Pons (tissue), 1 donor: ENCODE measurements at regions not wholly inside any gene's neighbourhood (a gene's known extent, or its start where the extent isn't known, plus 50 kb on each side); places are given as distances from the start of the nearest gene placed in this dataset.
"Not testable (repeated sequence)": the region's sequence is repeated elsewhere in the genome, so short reads cannot be mapped to it uniquely, and the experiment has no call there.

ENCODE experiments used
- DNase-seq: peaks from one replicate; pipeline ENCODE4 v3.0.0-alpha.2; 2016; ENCODE audit warnings: low spot score

DNA sequence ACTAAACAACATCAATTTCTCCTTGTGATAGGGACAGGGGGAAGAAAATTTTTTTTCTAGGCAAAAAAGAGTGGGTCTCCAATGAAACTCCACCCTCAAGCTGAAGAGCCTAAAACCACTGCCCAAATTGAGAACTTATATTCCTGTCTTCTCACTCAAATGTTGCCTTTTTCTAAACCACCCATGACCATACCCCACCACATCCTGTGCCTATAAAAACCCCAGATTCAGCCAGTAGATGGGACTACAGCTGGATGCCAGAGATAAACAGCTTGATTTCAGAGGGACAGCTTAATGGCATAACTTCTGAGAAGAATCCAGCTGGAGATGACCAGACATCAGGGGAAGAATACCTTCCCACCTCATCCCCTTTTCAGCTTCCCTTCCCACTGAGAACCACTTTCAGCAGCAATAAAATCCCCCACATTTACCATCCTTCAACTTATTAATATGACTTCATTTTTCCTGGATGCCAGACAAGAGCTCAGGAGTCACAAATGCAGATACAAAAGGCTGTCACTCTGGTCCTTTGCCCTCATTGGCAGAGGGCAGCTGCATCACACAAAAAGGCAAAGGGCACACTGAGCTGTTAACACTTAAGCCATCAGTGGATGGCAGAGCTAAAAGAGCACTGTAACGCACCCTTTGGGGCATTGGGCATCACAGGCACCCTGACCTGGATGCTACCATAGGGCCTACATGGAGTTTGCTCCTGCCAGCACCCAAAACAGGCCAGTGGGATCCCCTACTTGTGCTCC is 972.5 kb upstream of the CTNND2 start:
- DNase-seq, result no peak

DNA sequence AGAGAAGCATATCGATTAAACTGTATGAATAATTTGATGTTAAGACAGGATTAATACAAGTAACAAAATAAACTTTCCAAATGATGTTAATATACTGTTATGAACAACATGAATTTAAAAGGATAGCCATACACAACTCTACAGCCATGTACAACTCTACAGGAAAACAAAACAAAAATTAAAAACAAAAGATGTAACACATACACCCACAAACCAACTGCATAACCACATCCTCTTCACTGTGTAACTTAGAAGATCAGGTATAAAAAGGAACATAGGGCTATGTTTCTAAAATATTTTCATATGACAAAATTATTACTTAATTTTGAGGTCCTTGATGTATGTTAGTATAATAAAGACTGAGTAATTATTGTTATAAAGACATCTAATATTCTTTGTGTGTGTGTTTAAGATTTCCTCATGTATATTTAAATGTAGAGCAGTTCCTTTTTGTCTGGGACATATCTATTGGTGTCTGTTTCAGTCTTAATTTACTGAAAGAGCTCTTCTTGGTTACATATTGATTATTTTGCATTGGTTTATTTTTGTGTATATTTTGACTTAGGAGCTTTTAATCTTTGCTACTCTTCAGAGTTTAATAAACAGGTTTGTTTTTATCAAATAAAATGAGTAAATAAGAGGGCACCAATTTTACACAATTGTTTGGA is 966.8 kb upstream of the CTNND2 start:
- no peak for DNase-seq

DNA sequence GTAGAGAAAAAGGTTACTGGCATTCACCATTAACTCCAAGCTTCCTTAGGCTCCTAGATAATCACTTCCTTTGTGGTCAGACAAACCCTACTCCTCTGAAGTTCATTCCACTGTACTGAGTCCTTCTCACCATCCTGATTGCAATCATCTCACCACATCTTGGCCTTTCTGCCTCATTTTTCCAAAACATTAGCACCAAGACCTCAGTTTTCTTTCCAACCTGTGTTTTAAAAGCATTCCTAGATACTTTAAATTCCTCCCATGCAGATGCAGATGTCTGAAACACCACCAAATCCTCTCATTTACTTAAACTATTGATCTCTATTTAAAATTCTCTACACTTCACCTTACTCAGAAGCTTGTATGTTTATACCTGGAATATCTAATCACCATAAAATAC is 961.3 kb upstream of the CTNND2 start:
- DNase-seq, result no peak

DNA sequence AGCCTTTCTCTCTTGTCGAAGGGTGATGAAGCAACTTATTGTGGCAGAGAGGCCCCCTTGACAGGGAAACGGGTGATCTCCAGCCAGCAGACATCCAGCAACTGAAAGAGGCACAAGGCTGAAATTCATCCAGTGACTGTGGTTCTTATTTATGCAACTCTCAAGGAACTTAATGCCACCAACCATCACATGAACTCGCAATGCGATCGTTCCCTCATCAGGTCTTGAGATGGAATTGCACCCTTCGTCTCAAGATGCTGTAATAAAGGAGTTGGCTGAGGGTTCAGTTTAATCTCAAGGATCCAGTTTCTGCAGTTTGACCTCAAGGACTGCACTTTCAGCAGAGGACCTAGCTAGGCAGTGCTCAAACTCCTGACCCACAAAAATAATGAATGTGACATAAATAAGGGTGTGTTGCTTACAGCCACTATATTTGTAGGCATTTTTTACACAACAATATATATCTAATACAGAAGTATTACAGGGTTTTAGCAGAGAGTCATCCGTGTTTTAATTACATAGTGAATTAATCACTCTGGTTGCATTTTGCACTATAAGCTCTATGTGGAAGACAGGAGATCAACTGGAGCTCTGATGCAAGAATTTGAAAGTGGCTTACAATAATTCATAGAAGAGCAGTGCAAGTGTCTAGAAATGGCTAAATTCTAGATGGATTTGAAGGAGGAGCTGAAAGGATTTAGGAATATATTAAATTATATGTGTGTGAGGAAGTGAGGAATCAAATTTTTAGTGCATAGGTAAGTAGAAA is 957.8 kb upstream of the CTNND2 start:
- DNase-seq, result no peak

DNA sequence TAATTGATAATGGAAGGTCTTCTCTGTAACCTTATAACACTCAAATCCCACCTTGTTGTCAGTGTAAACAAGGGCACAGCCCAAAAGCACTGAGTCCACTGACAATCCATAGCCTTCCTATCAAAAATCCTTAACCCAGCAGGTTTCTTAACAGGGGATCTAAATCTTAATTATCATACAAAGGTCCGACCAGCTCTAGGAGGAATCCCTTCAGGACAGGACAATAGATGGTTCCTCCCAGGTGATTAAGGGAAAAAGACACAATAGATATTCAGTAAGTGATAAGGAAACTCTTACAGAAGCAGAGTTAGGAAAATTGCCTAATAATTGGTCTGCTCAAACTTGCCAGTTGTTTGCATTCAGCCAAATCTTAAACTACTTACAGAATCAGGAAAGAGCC is 951.9 kb upstream of the CTNND2 start:
- not testable (repeated sequence) for DNase-seq

DNA sequence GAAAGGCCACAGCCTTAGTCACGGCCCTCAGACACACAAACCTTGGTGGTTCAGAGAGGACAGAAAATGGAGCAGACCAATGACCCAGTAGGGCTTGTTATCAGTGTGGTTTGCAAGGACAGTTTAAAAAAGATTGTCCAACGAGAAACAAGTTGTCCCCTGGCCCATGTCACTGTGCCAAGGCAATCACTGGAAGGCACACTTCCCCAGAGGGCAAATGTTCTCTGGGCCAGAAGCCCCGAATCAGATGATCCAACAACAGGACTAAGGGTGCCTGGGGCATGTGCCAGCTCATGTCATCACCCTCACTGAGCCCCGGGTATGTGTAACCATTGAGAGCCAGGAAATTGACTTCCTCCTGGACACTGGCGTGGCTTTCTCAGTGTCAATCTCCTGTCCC is 950.1 kb upstream of the CTNND2 start:
- DNase-seq, result no peak

DNA sequence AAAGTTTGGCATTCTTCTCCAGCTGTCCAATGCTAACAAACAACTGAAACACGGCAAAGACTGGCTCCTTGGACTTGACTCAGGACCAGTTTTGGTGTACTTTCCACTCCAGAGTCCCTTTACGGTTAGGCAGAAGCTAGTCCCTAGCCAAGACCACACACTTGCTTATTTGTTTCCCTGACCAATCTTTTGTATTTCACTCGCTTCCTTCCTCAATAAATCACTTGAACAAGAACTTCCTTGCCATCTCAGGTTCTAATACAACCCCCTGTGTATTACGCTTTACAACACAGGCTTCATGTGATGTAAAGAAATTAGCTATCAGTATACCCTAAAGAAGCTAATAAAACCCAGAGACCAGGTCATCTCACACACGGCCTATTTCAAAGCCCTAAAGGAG is 947.5 kb upstream of the CTNND2 start:
- DNase-seq, result no peak

DNA sequence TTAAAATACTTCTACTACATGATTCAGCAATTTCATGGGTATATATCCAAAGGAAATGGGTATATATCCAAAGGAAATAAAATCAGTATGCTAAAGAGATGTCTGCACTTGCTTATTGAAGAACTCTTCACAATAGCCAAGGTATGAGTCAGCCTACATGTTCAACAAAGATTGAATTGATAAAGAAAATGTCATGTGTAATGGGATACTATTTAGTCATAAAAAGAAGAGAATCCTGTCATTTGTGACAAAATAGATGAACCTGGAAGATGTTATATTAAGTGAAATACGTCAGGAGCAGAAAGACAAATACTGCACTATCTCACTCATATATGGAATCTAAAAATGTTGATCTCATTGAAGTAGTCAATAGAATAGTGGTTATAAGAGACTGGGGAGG is 944.5 kb upstream of the CTNND2 start:
- DNase-seq, result no peak

DNA sequence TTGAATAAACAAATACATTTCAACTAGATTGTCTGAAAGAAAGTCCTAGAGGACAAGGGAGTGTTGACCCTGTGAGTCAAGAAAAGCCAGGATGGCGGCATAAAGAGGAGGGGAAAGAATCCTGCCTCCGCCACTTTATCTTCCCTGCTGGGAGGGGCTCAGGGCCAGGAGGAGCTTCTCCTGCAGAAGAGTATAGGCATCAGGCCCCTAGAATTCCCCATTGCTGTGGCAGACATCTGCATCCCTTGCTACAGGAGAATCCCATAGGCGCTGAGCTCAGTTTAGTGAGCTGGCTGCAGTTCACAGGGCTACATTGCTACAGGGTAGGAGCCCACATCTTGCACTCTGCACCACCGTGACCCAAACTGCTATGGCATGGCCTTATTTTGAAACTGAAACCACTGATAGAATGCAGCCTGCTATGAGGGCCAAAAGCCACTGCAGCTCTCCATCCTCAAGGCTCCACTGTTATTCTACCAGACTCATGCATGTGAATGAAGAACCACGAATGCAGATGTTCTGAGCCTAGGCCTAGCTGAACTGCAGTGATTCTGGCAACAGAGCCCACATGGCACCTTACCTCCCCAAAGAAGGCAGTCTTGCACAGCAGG is 941.4 kb upstream of the CTNND2 start:
- DNase-seq, result no peak

DNA sequence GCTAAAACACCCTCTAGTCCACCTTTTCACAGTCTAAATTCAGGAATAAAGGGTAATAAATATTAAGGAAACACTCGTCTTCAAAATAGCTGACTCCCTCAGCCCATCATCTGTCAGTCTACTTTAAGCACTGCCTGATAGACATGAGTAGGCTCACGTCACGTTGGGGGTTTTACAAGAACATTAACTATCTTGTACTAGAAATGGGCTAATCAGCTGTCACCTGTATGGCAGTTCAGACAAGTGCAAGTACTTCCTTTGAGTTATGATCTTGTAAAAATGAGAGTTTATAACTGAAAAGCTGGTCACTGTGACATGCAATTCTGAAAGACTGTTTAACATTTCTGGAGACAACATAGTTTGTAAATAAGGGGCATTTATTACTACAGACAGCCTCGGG is 936.7 kb upstream of the CTNND2 start:
- DNase-seq, result no peak

DNA sequence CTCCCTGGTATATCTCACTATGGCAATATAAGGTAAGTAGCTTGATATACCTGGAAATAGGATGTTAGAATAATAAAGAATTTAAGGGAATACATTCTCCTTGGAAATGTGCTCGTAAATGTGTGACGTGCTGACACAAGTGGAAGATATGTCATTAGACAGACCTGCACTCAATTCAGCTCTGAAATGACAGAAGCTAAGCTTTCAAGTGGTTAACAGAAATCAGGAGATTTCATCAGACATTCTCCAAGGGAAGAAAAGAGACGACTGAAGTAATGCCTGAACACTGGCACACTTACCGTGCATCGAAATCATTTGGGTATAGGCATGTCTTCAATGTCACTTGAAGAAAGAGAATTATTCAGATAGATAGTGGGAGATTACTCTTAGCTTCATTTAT is 933.3 kb upstream of the CTNND2 start:
- DNase-seq, result no peak

DNA sequence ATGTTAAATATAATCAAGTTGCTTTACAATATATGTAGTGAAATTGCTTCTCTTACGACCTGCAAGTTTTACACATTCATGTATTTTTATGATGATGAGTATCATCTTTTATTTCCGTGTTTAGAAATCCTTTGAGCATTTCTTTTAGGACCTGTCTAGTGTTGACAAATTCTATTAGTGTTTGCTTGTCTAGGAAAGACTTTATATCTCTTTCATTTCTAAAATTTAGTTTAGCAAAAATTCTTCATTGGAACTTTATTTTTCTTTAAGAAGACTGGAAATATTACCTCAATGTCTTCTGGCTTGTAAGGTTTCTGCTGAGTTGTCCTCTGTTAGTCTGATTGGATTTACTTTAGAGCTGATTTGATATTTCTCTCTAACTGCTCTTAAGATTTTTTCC is 920.9 kb upstream of the CTNND2 start:
- DNase-seq, result no peak

DNA sequence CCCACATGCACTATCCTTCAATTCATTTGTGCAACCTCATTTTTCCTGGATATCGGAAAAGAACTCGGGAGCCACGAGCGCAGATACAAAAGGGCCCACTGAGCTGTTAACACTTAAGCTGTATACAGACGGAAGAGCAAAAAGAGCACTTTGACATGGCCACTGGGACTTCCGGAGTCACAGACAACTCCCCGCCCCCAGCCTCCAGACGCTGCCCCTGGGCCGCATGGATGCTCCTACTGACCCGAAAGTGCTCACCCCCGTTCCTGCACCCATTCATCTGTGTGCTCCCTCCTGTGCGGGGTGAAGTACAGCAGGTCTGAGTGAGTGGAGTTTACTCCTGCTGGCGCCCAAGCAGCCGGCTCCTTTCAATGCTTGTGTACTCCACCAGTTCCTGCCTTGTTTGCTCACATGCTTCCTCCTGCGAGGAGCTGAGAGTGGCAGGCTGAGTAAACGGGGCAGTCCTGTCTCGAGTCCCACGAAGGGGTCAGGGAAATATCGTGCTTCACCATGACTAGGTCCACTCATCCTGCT is 901.0 kb upstream of the CTNND2 start:
- no peak for DNase-seq

DNA sequence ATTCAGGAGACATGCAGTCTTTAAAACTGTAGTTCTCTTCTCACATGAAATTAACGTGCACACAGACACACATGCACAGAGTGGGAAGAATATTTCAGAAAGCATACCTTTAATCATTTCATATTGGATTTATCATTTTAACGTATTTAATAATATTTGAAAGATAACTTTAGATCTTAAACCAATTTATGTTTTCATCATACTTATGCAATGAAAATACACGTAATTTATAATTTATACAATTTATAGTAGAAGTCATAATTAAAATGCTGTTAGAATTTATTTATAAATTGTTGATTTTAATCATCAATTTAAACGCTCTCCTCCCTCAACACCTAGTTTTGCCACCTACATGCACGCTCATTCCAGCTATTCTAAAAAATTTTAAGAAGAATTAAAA is 894.9 kb upstream of the CTNND2 start:
- DNase-seq, result no peak

DNA sequence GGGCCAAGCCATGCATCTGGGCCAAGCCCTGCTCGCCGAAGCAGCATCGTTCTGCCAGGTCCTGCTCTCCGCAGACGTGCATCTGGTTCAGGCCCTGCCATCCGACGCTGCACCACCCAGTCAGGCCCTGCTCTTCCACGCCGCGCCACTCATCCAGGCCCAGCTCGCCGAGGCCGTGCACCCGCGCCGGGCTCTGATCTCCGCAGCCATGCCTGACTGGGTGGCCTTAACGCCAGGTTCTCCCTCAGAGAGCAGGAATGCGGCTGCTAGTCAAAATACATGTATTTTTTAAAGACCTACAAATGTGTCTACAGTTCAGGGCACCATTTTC is 891.1 kb upstream of the CTNND2 start:
- no peak for DNase-seq

DNA sequence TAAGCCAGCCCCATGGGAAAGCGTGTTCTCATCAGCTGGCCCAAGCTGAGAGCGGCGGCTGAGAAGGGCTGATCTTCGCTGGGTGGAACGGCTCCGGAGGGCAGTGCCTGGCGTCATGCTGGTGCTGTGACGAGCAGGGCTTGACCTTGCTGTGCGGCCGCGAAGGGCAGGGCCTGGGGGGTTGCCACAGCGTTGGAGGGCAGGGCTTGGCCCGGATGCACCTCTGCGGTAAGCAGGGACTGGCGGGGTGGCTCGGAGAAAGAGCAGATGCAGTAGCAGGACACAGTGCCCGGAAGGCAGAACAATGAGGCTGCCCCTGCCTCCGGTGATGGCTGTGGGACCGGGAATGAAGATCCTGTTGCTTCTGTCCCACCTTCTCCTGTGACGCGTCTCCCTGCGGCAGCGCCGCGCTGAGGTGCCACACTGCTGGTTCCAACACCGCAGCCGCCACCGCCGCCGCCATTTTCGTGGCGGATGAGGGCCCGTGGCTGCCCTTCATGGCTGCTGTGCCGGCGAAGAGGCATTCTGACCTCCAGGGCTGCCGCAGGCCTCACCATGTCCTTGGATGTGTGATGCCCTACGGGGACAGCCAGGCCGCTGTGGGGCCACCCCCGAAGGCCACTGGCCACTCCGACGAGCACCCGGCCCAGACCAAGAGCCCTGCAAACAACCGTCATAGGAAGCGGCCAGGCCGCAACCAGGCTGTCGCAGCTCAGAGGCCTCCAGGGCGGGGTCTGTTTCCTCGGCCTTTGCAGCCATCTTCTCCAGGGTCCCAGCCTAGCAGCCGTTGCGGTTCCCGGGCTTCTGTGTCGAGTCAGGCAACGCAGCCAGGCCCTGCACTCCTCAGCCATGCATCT is 890.5 kb upstream of the CTNND2 start:
- no peak for DNase-seq

DNA sequence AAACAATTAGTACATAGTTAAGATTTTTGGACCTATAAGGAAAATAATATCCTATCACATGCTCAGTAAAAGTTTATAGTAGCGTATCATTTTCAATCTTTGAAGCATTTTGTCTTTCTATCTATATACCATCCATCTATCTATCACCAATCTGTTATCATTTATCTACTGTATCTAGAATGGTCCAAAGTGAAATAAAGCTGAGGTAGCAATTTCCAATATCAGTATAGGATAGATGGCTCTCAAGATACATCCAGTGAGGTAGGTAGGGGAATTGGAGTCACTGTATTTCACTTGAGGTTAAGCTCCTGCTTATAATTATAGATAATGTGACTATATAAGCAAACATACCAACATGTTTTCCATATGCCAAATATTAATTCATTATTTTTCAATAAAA is 889.1 kb upstream of the CTNND2 start:
- no peak for DNase-seq

DNA sequence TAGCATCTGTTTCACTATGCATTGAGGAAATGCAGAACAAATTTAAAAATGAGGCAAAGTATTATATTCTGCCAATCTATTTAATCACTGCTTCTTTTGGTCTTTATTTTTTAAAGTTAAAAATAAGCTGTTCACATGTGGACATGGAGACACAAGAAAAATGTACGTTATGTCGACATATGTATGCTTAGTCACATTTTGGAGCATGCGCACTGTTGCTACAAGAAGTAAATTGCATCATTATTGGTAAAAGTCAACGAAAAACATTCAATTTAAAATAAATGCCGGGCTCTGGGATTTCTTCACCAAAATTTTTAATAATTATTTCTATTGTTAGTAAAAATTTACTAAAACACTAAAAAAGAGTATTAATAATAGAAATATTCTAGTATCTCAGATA is 876.3 kb upstream of the CTNND2 start:
- no peak for DNase-seq

DNA sequence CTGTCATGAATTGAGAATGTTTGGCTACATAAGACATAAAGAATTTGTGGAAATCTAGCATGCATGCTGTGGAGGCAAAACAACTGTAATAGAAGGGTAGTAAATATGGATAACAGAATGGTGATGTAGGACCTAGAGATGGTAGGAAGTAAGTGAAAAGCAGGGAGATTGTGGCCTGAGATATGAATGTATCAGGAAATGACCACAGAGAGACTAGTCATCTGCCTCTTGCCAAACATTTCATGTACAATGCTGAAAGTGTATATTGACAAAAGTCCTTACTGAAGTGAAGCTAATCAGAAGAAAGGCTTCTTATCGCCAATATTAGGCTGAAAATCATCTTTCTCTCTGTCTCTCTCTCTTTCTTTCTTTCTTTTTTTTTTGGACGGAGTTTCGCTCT is 873.1 kb upstream of the CTNND2 start:
- no peak for DNase-seq

DNA sequence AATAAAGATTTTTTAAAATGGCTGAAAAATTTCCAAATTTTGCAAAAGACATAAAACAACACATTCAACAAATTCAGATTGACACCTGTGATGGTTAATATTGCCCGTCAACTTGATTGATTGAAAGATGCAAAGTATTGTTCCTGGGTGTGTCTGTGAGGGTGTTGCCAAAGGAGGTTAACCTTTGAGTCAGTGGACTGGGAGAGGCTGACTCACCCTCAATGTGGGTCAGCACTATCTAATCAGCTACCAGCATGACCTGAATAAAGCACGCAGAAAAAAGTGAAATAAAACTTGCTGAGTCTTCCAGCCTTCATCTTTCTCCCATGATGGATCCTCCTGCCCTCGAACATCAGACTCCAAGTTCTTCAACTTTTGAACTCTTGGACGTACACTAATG is 868.0 kb upstream of the CTNND2 start:
- DNase-seq, result no peak

DNA sequence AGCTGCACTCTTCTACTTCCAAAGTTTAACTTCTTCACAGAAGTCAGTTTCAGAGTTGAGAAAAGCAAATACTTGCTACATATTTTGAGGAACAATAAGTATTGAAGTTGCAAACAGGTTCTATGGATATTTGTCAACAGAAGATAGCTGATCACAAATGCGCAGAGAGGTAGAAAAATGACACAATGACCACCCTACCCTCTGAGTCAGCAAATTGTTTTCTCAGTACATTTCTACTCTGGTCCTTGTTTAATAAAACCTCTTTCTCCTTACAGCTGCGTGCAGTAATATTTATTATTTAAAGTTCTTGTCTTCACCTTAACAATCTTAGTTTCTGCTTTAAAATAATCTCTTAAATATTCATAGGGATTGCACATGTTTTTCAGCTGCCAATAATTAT is 855.1 kb upstream of the CTNND2 start:
- no peak for DNase-seq

DNA sequence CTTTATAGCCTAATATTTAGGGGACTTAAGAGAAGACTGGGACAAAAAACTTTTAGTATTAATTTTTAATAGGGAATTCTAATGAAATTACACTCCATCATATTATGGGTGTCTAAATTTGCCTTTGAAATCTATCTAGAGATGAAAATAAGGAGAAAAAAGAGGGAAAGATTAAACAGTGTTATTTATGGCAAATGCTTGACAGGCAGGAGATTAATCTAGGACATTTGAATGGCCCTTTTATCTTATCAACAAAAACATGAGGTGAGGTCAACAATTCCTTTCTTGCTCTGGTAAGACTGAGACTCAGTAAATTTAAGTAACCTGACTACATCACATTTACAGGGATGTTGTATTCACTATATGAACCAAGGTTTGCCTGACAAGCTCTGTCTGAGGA is 852.8 kb upstream of the CTNND2 start:
- DNase-seq, result no peak
